ENCODE measurements at regions not wholly inside any gene's neighbourhood (a gene's known extent, or its start where the extent isn't known, plus 50 kb on each side); places are given as distances from the start of the nearest gene placed in this dataset.

GRCh38 chrX:120768681-120769080 is 107.0 kb downstream of the CT47B1 start:
- no peaks in the 10 kb centered on the region for H3K9me3 ChIP-seq (ENCODE audit: low read depth, low read length, poor library complexity, severe bottlenecking)
- intact Hi-C loops (cut with micrococcal nuclease; ENCODE audit: unreplicated experiment) = loop anchor here (2.0 kb wide), 1 partner anchor 270 kb away; no protein-coding TSS in a partner anchor
- no peaks in the 10 kb centered on the region for H3K27me3 ChIP-seq (replicated peaks; ENCODE audit: insufficient read depth, low read depth, low read length, poor library complexity)
- CTCF ChIA-PET = no interaction called here
- no peaks in the 10 kb centered on the region for H3K36me3 ChIP-seq (ENCODE audit: insufficient read depth, low read length, poor library complexity, severe bottlenecking)
- H3K27ac ChIP-seq (ENCODE audit: low read depth, low read length, poor library complexity, severe bottlenecking) = no peak overlapping the region
- H3K4me1 ChIP-seq (ENCODE audit: insufficient read depth, low read length, poor library complexity, severe bottlenecking) = no peaks in the 10 kb centered on the region
- BruUV-seq (replicated peaks) = no TSS peak
- no peak for DNase-seq (ENCODE audit: low spot score)
- POLR2A ChIA-PET (ENCODE audit: low non-redundant PET) = no interaction called here
- H3K4me3 ChIP-seq (ENCODE audit: low read depth, low read length, poor library complexity, severe bottlenecking) = no peak overlapping the region
- TF ChIP-seq CTCF (conservative IDR thresholded peaks at IDR 0.05; ENCODE audit: low read depth, low read length) (no peak), EZH2 (IDR thresholded peaks at IDR 0.05; ENCODE audit: borderline replicate concordance, low read depth, low read length, poor library complexity, severe bottlenecking) (no peak)

GRCh38 chrX:120768254-120768653 is 107.4 kb downstream of the CT47B1 start:
- ChIA-PET CTCF (no interaction called here), POLR2A (ENCODE audit: low non-redundant PET) (no interaction called here)
- TF ChIP-seq CTCF (conservative IDR thresholded peaks at IDR 0.05; ENCODE audit: low read depth, low read length) = no peak
- TF ChIP-seq EZH2 (IDR thresholded peaks at IDR 0.05; ENCODE audit: borderline replicate concordance, low read depth, low read length, poor library complexity, severe bottlenecking) = no peak
- H3K9me3 ChIP-seq (ENCODE audit: low read depth, low read length, poor library complexity, severe bottlenecking) = no peaks in the 10 kb centered on the region
- intact Hi-C loops (cut with micrococcal nuclease; ENCODE audit: unreplicated experiment) = loop anchor here (2.0 kb wide), 1 partner anchor 269 kb away; no protein-coding TSS in a partner anchor
- no peak overlapping the region for H3K4me3 ChIP-seq (ENCODE audit: low read depth, low read length, poor library complexity, severe bottlenecking)
- BruUV-seq (replicated peaks) = no TSS peak
- H3K36me3 ChIP-seq (ENCODE audit: insufficient read depth, low read length, poor library complexity, severe bottlenecking) = no peaks in the 10 kb centered on the region
- H3K27me3 ChIP-seq (replicated peaks; ENCODE audit: insufficient read depth, low read depth, low read length, poor library complexity) = no peaks in the 10 kb centered on the region
- H3K4me1 ChIP-seq (ENCODE audit: insufficient read depth, low read length, poor library complexity, severe bottlenecking) = no peaks in the 10 kb centered on the region
- DNase-seq (ENCODE audit: low spot score) = no peak
- no peak overlapping the region for H3K27ac ChIP-seq (ENCODE audit: low read depth, low read length, poor library complexity, severe bottlenecking)

GRCh38 chrX:120763269-120763668 is 112.4 kb downstream of the CT47B1 start:
- no peak for DNase-seq (ENCODE audit: low spot score)
- H3K27me3 ChIP-seq (replicated peaks; ENCODE audit: insufficient read depth, low read depth, low read length, poor library complexity) = no peaks in the 10 kb centered on the region
- TF ChIP-seq EZH2 (IDR thresholded peaks at IDR 0.05; ENCODE audit: borderline replicate concordance, low read depth, low read length, poor library complexity, severe bottlenecking) (no peak), CTCF (conservative IDR thresholded peaks at IDR 0.05; ENCODE audit: low read depth, low read length) (no peak)
- H3K27ac ChIP-seq (ENCODE audit: low read depth, low read length, poor library complexity, severe bottlenecking) = no peak overlapping the region
- no peaks in the 10 kb centered on the region for H3K36me3 ChIP-seq (ENCODE audit: insufficient read depth, low read length, poor library complexity, severe bottlenecking)
- BruUV-seq (replicated peaks) = no TSS peak
- intact Hi-C loops (cut with micrococcal nuclease; ENCODE audit: unreplicated experiment) = no loop called here
- no peaks in the 10 kb centered on the region for H3K4me1 ChIP-seq (ENCODE audit: insufficient read depth, low read length, poor library complexity, severe bottlenecking)
- no peaks in the 10 kb centered on the region for H3K9me3 ChIP-seq (ENCODE audit: low read depth, low read length, poor library complexity, severe bottlenecking)
- CTCF ChIA-PET = no interaction called here
- no peak overlapping the region for H3K4me3 ChIP-seq (ENCODE audit: low read depth, low read length, poor library complexity, severe bottlenecking)
- POLR2A ChIA-PET (ENCODE audit: low non-redundant PET) = no interaction called here

Measured in A673 (cell line).